GM12872 (cell line): ENCODE measurements at regions not wholly inside any gene's neighbourhood (a gene's known extent, or its start where the extent isn't known, plus 50 kb on each side); places are given as distances from the start of the nearest gene placed in this dataset.

Source experiments
- TF ChIP-seq, protein P1 (sequence below): IDR thresholded peaks from 3 replicates; pipeline ENCODE4 v1.5.1; 2011; ENCODE audit warnings: low read depth, mild to moderate bottlenecking, low read length, moderate library complexity; ENCODE audit not compliant: insufficient read depth

- TF ChIP-seq, protein P1, sequence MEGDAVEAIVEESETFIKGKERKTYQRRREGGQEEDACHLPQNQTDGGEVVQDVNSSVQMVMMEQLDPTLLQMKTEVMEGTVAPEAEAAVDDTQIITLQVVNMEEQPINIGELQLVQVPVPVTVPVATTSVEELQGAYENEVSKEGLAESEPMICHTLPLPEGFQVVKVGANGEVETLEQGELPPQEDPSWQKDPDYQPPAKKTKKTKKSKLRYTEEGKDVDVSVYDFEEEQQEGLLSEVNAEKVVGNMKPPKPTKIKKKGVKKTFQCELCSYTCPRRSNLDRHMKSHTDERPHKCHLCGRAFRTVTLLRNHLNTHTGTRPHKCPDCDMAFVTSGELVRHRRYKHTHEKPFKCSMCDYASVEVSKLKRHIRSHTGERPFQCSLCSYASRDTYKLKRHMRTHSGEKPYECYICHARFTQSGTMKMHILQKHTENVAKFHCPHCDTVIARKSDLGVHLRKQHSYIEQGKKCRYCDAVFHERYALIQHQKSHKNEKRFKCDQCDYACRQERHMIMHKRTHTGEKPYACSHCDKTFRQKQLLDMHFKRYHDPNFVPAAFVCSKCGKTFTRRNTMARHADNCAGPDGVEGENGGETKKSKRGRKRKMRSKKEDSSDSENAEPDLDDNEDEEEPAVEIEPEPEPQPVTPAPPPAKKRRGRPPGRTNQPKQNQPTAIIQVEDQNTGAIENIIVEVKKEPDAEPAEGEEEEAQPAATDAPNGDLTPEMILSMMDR, result no peak
These were observed 191.8 kb downstream of the MELK start for GRCh38 chr9:36764364-36765076.

GRCh38 chr9:36765077-36765390 lies 192.3 kb downstream of the MELK start:
- TF ChIP-seq, protein P1, result no peak

DNA sequence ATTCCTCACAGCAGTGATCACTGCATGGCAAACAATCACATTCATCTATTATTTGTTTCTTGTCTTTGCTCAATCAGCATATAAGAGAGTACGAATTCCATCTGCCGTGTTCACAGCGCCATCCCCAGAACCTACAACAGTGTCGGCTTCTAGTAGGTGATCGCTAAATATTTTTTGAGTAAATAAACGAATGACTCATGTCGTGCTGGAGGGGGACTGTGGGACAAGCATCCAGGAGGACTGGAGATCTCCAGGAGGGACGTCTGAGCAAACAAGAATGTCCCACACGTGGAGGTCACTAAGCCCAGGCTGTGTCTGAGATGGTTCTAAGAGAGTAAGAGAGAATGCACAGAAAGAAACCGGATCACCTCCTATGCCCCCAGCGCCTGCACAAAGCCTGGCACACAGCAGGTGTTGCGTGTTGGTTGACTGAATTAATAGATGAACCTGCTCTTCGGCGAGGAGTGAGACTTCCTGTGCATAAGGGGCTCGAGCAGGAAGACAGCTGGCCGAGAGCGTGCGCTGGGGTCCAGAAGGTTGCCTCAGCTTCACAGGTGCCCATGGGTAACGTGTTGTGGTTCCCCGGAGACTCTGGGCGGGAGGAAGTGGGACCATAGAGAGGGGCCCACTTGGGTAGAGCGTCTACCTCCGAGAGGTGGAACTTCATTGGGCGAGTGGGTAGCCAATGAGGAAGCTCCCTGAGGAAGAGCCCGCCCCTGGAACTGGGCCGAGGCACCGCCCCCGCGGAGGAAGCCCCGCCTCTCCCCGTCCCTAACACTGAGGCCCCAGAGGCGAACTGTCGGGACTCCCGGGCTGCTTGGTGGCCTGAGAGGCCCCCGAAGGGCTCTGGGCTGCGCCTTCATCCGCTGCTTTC lies 193.0 kb downstream of the MELK start:
- TF ChIP-seq, protein P1, result no peak

DNA sequence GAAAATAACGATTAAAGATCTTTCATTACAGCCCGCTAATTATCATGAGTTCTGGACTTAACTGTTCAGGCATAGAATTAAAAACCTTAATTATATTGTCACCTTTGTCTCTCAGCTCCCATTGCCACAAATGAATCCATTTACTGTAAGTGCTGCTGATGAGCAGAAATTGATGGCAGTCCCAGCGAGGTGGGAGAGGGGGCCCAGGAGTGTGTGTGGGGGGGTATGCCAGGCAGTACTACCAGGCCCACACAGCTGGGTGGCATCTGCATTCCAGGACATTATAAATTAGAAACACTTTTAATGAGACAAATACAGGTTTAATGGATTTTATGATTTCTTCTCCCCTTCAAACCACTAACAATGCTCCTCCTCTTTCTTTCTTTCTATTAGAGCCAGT lies 196.0 kb downstream of the MELK start:
- TF ChIP-seq, protein P1, result no peak

- TF ChIP-seq, protein P1, result no peak
These were observed 197.3 kb downstream of the MELK start for GRCh38 chr9:36770025-36770424.

DNA sequence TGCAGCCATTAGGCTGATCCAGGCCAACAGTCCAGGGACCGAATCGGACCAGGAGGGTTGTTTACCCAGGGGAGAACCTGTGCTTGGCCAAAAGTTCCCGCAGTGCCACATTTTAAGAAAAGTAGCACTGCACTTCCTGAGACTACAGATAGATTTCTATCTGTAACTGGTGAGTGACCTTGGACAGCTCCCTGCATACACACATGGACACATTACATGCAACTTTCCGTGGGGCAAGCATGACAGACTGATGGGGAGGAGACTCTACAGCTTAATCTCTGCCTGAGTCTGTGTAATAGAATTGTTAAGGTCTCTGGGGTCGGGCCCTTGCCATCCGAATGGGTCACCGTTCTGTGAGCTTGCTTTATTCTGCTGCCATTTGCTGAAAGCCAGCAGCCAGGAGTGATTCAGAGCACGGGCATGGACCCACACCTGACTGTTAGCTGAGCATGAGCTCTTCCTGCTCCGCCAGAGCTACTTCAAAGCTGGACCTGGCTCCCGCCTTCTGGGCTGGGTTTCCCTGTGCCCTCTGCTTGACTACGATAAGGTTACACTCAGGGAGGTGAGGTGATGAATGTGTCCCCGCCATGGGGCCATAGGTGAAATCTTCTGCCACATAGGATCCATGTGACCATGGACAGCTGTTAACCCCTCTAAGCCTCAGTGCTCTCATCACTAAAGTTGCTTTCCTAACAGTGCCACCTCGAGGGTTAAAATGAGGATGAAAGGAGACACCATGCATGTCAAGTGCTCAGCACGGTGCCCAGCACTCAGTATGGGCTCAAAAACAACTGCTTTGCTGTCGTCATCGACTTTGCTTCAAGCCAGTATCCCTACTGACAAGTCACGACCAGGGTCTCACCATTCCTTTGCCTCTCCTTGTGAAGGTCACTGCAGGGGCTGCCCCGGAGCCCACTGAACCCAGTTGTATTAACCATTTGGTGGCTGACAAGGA lies 200.0 kb downstream of the MELK start:
- TF ChIP-seq, protein P1, result no peak

DNA sequence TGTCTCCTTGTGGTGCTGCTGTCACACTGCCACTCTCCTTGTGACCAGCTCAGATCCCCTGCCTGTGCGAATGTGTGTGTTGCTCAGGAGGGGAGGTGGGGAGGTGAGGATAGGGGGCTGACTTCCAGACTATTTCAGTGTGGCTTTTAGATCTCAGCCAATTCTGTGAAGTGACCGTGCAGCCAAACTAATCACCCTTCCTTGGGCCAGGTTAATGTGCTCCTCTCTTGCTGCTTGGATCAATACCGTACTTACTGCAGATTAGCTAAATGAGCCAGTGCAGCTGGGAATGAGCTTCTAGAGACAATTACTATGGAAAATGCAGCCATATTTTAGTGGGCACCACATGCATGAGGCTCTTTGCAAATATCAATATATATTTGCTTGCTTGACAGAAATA lies 206.0 kb downstream of the MELK start:
- TF ChIP-seq, protein P1, result no peak
